ENCODE measurements at regions not wholly inside any gene's neighbourhood (a gene's known extent, or its start where the extent isn't known, plus 50 kb on each side); places are given as distances from the start of the nearest gene placed in this dataset.

DNA sequence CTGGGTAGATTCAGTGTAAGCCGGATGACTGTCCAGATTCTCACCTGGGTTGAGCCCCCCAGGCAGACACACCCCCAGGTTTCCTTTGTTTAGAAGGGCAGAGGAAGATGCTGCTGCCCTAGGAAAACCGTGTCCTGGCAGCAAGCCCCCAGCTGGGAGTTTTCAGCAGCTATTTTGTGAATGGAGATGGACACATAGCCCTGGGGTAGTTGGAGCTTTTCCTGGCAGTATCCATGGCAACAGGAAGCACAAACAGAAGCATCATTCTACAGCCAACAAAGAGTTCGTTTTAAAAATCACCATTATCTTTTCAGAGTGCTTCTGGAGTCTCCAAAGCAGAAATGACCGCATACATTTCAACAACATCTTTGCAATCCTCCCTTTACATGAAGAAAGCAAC is 245.5 kb downstream of the BRD1 start:
- DNase-seq: no peak

DNA sequence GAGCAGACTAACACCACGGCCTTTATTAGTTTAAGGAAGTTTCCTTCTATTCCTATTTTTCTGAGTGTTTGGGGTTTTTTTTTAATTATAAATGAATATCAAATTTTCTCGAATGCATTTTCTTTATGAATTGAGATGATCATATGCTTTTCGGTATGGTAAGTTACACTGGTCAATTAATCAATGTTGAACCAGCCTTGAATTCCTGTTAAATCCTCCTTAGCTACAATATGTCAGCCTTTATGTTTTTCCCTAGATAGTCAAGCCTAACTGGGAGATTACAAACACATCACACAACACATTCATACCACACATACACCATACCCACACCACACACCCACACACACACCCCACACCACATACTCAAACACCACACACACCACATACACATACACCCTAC is 247.6 kb downstream of the BRD1 start:
- DNase-seq: no peak

DNA sequence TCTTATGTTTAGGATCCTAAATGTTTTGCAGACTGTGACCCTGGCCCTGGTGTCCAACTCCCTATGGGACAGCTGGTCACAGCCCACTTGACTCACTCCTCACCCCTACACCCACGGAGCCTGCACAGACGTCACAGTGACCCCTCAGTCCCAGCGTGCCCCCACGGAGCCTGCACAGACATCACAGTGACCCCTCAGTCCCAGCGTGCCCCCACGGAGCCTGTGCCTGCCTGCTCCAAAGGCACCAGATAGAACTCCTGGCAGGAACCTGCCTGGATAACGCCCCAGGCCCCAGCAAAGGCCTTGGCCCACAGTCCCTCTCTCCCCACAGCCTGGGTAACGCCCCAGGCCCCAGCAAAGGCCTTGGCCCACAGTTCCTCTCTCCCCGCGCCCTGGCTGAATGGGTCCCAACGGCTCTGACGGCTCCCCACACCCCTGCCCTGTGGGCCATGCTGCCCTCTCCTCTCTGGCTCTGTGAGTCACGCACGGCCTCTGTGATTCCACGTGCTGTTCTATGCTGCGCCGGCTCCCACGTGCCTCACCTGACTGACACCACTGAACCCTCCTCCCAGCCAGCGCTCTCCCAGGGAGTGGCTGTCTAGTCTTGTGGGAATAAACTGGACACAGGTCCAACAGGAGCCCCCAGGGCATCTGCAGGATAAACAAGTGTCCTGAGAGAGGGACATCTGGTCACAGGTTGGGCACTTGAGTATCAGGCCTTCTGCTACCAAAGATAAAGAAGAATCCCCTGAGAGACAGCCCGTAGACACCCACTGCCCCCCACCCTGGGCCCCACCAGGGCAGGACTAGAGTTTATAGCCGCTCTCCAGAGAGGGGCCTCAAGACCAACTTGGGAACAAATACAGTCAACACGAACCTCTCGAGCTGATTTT is 250.3 kb downstream of the BRD1 start:
- DNase-seq: no peak

DNA sequence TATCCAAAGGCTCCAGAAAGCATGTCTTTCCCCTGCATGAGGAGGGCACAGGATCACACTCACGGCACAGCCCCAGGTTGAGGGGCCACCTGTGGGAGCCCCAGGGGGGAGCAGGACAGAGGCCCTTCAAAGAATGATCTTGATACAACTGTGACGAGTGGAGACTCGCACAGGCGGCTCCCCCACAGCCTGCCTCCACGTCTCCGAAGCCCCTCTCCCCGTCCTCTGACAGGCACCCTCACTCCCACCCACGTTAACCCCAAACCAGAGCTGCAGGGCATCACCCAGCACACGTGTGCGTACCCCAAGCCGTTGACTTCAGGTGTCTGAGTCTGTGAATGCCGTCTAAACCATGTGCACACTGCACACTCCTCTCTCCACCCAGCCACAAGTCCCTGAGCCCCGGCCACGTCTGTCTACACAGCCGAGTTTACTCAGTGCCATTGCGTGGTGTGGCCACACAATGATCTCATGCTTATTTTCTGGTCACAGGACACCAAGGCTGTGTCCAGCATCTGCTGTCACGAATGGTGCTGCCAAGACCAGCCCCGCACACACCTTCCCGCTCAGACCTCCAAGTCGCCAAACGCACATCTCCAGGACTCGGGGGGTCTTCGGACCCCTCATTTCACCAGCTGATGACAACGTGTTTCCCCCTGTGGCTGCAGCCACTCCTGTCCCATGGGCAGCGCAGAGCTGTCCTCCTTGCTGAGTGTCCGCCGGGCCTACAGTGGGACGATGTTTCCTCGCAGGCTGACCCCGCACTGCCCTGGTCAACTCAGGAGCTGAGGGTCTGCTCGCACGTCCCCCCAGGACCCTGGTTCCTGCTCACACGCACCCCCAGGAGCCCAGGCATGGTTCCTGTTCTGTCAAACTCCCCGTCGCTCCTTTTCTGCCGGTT is 251.2 kb downstream of the BRD1 start:
- DNase-seq: no peak

DNA sequence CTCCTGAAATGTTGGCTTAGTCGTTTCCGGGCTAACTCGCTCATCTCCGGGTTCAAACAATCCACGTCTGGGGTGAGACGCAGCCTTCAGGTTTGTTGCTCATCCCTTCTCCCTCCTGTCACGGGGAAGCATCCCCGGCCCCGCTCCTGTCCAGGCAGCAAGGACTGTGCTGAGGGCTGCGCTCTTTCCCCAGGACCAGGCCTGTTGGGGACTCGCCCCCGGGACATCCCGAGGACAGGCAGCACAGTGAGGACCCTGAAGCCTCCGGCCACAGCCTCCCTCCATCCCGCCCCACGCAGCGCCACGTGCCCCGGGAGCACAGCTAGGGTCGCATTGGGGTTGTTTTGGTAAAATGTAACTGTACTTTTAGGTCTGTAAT is 252.0 kb downstream of the BRD1 start:
- DNase-seq: no peak

DNA sequence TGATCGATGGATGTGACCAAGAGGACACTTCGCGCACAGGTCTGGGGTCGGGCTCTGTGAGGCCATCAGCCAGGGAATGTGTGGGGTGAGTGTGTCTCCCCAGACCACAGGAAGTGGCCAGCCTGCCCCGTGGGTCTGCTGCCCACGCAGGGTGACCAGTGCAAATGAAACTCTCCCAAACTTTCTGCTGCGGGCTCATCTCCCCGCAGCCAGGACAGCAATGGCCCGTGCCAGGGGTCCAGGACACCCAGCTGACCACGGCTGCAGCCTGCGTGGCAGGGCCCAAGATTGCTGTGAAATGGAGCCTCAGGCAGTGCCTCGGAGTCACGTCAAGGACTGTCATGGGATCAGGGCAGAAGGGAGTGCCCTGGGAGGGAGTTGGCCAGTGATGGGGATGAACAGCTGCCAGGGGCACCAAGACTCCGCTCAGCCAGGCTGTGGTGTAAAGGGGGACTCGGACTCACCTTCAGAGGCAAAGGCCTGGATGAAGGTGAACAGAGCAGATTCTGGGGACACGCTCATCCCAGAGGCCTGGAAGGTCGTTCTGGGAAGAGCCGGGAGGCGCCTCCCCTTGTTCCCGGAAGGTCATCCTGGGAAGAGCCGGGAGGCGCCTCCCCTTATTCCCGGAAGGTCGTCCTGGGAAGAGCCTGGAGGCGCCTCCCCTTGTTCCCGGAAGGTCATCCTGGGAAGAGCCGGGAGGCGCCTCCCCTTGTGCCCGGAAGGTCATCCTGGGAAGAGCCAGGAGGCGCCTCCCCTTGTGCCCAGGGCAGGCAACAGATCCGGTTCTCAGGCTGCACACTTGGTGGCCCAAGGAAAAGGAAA is 252.6 kb downstream of the BRD1 start:
- no peak for DNase-seq

DNA sequence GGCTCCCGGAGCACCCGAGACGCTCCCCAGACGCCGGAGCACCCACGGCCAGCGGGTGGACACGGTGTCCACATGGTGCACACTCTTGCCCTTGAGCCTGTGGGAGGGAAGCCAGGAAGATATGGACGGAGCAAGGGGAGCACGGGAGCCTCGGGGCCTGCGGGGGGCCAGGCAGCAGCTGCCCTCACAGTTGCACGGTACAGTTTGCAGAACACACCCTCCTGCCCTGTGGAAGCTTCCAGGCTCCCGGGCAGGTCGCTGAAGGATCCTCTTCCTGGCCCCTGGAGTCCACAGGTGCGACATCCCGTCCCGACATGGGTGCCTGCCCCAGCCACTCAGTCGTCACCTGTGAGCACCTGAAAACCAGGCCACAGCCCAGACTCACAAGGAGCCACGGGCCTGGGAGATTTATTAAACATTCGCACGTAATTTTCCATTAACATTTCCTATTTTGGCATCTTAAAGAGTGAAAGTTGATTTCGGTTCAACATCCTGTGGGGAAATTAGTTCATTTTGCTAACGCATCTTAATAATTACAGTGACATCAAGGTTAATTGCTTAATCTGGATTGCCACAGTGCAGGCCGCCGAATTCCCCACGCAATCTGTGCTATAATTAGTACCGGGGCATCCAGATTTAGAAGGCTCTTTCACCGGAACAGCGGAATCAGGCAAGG is 253.3 kb downstream of the BRD1 start:
- DNase-seq: no peak

DNA sequence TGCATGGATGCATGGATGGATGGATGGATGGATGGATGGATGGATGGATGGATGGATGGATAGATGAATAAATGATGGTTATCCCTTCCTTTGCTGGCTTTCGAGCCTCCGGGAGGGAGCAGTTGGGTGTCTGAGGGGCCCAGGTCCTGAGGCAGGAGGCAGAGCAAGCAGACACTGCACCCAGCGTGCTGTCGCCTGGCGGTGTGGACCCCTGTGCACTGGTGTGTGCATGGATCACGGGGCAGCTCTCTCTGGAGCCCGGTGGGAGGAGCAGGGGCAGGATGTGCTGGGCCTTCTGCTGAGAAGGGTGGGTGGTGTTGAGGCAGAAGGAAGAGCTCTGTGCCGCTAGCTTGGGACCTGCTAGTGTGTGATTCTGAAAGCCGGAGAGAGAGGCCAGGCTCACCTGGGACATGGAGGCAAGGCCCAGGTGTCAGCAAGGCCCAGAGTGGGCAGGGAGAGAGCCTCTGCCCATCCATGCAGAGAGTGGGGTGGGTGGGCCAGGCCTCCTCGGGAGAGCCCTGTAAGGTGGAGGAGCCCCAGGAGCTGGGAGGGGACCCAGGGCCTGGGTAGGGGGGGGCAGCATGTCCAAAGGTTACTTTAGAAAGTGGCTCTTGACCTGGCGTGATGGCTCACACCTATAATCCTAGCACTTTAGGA is 254.4 kb downstream of the BRD1 start:
- no peak for DNase-seq

DNA sequence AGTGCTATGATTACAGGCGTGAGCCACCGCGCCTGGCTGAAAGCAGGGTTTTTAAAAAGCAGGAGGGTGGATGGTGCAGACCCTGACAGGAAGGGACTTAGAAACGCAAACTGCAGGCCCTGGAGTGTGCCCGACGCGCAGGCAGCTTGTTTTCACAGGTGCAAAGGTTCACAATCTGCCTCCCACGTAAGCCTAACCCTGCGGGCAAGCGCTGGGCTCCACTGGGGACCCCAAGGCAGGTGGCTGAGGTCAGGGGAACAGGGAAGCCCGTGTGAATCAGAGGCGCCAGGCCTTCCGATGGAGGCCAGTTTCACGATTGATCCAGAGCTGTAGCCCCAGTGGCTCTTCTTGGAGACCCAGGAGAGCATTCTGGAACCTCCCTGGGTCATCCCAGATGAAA is 256.3 kb downstream of the BRD1 start:
- DNase-seq: no peak

DNA sequence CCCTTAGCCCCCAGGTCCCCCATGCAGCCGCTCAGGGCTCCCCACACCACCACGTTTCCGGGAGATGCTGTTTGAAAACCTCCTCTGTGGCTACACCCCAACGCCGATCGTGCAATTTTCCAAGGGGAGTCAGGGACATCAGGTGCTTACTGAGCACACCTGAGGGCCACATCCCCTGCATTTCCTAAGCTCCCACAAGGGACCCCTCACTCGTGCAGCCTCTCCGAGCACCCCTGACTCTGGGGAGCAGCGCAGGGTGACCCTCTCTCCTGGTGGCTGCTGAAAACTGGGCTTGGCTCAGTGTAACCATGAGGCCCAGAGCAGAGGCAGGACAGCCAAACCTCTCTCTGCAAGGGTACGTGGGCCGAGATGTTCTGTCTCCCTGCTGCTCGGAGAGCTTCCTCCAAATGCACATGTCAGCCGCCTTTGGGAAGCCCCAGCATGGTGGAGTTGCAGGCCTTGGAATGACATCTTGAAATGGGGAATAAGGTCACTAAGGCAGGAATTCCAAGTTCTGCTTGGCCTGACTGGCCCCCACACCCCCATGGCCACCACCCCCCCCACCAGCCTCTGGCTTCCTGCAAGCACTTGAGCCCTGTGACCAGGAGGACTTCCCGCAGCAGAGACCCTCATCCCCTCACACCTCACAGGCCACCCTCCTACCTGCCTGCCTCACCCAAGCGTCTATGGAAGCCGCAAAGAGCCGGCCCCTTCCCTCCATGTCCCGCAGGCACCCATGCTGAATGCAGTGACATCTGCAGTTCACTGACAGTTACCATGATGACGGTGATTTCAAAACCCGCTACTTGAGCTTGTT is 257.4 kb downstream of the BRD1 start:
- DNase-seq: no peak

DNA sequence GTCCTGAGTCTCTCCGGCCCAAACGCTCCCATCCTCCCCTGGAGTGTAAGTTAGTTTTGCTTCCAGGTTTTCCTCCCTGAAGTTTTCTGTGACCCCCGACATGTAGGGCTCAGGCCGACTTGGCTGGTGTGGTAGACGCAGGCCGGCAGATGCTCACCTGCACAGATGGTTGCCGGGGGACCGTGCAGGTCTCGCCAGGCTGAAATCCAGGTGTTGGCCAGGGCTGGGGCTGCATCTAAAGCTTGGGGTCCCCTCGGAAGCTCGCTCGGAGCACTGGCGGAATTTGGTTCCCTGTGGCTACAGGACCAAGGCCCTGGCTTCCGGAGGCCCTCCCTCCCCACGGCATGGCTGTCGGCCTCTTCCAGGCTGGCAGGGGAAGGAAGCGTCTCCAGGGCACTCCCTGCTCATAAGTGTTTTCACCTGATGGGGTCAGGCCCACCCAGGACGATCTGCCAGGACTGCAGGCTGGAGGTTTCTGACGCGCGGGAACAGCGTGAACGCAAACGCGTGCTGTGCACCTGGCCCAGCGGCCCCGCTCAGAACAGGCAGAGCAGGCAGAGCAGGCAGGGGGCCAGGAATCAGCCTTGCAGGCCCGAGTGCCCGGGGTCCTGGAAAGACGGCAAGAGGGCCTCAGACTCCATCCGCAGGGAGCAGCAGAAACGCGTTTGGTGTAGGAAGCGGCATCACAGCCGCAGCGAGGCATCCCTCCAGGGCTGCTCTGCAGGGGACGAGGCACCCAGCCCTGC is 258.2 kb downstream of the BRD1 start:
- DNase-seq: no peak

DNA sequence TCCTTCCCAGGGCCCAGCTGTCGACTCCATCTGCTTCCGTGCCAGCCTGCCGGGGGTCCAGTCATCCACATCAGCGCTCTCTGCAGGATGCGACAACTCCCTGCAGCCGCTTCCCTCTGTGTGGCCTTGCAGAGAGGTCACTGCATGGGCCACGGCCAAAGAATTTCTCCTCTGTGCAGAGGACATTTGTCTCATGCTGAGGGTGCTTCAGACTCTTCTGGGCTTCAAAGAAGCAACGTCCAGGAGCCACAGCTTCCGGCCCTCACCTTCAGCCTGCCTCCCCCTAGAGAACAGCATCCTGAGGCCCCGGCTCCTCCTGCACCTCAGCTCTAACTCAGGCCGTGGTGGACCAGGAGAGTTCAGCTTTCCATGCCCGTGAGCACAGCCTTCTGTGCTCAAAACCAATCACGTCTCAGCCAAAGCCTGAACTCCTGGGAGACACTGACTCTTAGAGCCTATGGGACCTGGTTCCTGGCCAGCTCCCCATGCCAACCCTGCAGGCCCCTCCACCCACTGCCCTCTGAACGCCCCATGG is 258.9 kb downstream of the BRD1 start:
- no peak for DNase-seq

DNA sequence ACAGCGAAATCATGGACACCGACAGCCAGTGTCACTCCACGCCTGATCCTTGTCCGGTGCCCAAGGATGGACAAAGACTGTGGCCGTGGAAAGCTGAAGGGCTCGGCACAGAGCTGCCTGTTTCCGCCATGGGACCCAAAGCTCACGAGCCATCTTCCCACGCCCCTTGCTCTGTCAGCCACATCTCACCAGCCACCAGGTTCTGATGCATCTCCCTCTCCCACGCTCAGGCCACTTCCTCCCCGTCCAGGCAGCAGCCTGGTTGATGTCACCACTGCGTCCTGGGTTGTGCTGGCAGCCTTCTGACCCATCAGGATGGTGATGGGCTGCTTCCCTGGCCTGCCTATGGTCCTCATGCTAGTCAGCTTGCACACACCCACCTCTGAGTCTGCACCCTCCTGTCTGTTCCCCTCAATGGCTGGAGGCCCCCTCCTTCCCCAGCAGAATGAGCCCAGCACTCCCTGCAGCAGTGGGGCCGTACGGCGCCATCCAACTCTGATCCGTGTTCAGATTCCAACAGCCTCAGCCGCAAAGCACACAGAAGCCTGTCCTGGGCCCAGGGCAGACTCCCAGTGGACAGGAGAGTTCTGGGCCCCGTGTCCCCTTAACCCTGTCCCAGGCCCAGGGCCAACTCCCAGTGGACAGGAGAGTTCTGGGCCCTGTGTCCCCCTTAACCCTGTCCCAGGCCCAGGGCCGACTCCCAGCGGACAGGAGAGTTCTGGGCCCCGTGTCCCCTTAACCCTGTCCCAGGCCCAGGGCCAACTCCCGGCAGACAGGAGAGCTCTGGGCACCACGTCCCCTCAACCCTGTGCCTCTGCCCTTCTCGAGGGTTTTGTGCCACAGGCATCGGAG is 259.5 kb downstream of the BRD1 start:
- DNase-seq: no peak

DNA sequence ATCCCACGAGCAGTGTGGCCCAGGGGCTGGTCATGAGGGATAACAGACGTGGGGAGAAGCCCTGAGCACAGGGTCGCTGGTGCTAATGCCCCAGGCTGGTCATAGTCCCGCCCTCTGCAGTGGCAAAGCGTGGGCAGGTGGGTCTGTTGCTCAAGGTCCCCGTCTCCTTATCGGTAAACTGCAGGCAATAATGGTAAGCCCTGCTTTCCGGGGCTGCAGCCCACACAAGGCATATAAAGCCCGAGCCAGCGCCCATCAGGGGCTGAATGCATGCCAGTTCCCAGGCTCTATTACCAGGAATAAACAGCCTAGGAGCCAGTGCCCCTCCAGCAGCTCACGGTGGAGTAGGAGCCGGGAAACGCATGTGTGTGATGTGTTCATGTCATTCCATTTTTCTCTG is 261.0 kb downstream of the BRD1 start:
- no peak for DNase-seq

DNA sequence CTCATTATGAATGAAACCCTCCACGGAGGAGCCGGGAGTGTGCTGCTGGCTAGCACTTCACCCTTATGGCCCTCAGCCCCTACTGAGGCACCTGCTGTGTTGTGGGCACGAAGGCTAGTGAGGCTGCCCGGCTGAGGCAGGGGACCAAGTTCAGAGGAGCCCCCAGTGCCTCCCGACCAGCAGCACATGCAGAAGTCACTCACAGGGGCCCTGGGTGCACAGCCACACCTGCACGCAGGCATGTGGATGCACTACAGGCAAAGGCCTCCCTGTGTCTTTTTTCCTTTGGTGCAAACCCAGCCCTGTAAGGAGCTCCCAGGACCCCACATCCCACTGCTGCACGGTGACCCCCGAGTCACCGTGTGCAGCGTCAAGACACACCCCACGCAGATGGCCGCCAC is 261.5 kb downstream of the BRD1 start:
- no peak for DNase-seq

DNA sequence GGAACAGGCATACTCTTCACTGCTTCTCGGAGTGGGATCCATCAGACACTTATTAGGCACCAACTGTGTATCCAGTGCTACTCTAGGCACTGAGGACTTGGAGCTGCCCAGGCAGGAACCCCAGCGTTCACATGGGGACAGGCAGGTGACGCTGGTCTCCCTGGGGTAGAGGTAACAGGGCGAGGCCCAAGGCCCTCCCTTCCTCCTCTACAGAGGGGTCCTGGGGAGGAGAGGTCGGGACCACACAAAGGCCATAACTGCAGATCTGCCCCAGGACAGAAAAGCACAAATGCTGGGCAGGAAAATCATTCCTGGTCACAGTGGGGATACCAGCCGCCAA is 262.2 kb downstream of the BRD1 start:
- DNase-seq: no peak

DNA sequence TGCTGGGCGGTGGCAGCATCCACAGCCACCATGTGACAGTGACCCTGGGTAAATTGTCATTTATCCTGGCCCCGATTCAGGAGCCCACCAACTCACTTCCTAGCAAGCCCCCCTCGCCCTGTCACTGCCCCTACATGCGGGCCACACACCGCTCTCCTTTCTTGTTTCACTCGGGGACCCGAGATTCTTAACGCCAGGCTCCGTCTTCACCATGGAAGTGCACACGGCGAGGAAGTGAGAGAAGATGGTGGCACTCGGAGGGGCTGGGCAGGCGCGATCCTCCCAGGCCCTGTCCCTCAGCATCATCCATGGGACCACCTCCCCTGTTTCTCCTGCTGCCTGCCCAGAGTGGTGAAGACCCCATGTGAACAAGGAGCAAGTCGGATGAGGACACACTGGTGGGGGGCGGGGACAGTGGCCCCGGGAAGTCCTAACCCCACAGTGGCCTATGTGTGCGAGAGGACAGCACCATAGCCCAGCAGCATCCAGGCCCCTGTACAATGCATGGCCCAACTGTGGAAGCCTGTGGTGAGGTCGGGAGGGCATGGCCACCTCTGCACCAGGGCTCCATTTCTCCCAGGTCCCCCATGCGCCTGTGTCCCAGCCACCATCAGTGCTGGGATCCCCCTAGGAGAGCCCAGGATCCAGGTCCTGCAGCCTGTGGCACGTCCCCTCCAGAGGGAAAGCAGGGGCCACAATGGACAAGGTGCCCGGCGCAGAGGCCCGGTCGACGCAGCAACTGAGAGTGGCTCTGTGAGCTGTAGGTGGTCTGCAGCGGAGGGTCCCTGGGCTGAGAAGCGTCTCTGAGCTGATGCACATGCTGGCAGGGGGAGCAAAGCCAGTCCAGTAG is 262.8 kb downstream of the BRD1 start:
- DNase-seq: no peak

DNA sequence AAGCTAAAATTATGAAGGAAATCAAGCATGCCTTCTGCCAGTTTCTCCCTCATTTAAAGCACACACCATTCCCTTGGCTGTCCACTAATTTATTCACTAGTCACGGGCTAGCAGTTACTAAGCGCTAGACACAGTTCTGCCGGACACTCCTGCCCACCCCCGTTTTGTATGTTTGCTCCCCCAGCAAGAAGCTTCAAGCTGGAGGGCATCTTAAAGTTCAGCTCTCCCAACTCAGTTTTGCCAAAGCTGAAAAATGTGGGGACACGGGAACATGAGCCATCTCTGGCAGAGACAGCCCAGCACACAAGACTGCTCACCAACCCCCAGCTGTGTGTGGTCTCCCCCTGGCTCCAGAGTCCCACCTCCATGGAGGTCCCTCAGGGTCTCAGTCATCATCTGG is 263.6 kb downstream of the BRD1 start:
- DNase-seq: no peak

Measured in NCI-H1105 (cell line).